MM.1S (cell line): ENCODE measurements at regions not wholly inside any gene's neighbourhood (a gene's known extent, or its start where the extent isn't known, plus 50 kb on each side); places are given as distances from the start of the nearest gene placed in this dataset.

Source experiments
- CTCF ChIP-seq: fragments of 300-600 bp; sonication (generic); IDR thresholded peaks from 2 replicates; pipeline ENCODE4 v1.5.1; 2016; ENCODE audit warnings: antibody characterized with exemption, low read length, mixed read lengths
- EZH2 ChIP-seq: fragments of 300-600 bp; sonication (generic); optimal IDR thresholded peaks from 2 replicates; pipeline ENCODE3; 2017; ENCODE audit warnings: low read depth, mild to moderate bottlenecking, antibody characterized with exemption, low read length, mixed read lengths

- no peak for TF ChIP-seq CTCF
- no peak for TF ChIP-seq EZH2
Measured at GRCh38 chr6:99064834-99065233, 117.1 kb upstream of the FBXL4 start.
